ENCODE measurements at regions not wholly inside any gene's neighbourhood (a gene's known extent, or its start where the extent isn't known, plus 50 kb on each side); places are given as distances from the start of the nearest gene placed in this dataset.

DNA sequence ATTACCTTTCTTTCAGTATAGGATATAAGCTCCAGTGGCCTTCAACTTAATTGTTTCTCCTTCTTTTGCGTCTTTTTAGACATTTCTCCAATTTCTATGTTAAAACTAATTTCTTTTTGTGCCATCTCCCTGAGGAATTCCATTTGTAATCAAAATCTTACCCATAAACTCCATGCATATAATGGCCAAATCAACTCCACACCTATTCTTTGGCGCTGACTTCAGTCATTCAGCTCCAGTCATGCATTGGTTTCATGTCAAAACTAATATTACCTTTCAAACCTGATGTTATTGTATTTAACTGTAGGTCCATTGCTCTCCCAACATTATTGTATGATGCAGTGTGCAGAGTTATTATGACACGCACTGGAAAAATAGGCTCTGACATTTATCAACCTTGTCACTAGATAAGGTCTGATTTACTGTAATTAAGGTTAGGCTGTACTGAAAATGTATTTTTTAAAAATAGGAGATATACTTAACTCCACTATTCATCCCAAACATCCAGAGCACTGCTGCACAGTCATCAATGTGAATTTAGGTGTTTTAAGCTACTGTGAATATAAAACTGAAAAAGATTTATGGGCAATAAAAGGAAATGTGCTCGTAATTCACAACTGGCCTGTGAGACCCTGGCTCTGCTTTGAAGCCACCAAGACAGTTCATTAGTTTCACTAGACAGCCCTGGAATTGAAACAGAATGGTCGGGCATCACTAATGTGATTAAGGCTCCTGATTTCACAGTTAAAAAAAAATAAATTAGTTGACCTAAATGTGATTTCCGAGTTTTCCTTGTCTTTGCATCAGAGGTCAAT, 180.6 kb upstream of the GRIA4 start:
- TF ChIP-seq, protein P1, sequence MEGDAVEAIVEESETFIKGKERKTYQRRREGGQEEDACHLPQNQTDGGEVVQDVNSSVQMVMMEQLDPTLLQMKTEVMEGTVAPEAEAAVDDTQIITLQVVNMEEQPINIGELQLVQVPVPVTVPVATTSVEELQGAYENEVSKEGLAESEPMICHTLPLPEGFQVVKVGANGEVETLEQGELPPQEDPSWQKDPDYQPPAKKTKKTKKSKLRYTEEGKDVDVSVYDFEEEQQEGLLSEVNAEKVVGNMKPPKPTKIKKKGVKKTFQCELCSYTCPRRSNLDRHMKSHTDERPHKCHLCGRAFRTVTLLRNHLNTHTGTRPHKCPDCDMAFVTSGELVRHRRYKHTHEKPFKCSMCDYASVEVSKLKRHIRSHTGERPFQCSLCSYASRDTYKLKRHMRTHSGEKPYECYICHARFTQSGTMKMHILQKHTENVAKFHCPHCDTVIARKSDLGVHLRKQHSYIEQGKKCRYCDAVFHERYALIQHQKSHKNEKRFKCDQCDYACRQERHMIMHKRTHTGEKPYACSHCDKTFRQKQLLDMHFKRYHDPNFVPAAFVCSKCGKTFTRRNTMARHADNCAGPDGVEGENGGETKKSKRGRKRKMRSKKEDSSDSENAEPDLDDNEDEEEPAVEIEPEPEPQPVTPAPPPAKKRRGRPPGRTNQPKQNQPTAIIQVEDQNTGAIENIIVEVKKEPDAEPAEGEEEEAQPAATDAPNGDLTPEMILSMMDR (conservative IDR thresholded peaks at IDR 0.05; ENCODE audit: low read length), result no peak
- no peak for TF ChIP-seq EZH2phosphoT487 (IDR thresholded peaks at IDR 0.05; ENCODE audit: borderline replicate concordance)
